ENCODE measurements at regions not wholly inside any gene's neighbourhood (a gene's known extent, or its start where the extent isn't known, plus 50 kb on each side); places are given as distances from the start of the nearest gene placed in this dataset.

- Histone ChIP-seq H3K27ac (no peak overlapping the region), H3K4me1 (ENCODE audit: insufficient read depth) (no peaks in the 10 kb centered on the region), H3K4me3 (no peak overlapping the region), H3K27me3 (replicated peaks; ENCODE audit: insufficient read depth) (peaks cover 2% of the 10 kb centered on the region), H3K36me3 (ENCODE audit: low read depth) (no peaks in the 10 kb centered on the region), H3K9me3 (ENCODE audit: low read depth) (no peaks in the 10 kb centered on the region), H2AFZ (no peak overlapping the region), H3K9me2 (ENCODE audit: insufficient read depth) (no peaks in the 10 kb centered on the region), H3F3A (ENCODE audit: insufficient read depth) (no peaks in the 10 kb centered on the region), H3K4me2 (ENCODE audit: unreplicated experiment) (no peak overlapping the region), H3K9ac (no peak overlapping the region), H4K20me1 (ENCODE audit: insufficient read depth) (no peaks in the 10 kb centered on the region), H3K79me2 (ENCODE audit: insufficient read depth) (no peaks in the 10 kb centered on the region)
- in situ Hi-C loops (cut with MboI), result no loop called here
- WGBS, 2 experiments (ENCODE audit: low coverage in 1 of 2, low lambda C conversion rate in 2 of 2, missing lambda C conversion rate in 2 of 2), result 6 to 7% methylated on average over 6 of the region's 6 CpGs
- DNase-seq, result no peak
- TF ChIP-seq EZH2 (IDR thresholded peaks at IDR 0.05; ENCODE audit: insufficient read depth, poor library complexity, severe bottlenecking) (no peak), EZH2phosphoT487 (IDR thresholded peaks at IDR 0.05; ENCODE audit: insufficient read depth, low read depth) (no peak)
Measured at GRCh38 chr5:15354021-15354420, 146.0 kb upstream of the FBXL7 start.

- H3K27ac ChIP-seq, result no peak overlapping the region
- no peaks in the 10 kb centered on the region for H4K20me1 ChIP-seq (ENCODE audit: insufficient read depth)
- in situ Hi-C loops (cut with MboI), result no loop called here
- no peaks in the 10 kb centered on the region for H3F3A ChIP-seq (ENCODE audit: insufficient read depth)
- no peak overlapping the region for H3K9ac ChIP-seq
- H3K4me2 ChIP-seq (ENCODE audit: unreplicated experiment), result no peak overlapping the region
- 11 to 19% methylated on average over 3 of the region's 3 CpGs for WGBS, 2 experiments (ENCODE audit: low coverage in 1 of 2, low lambda C conversion rate in 2 of 2, missing lambda C conversion rate in 2 of 2)
- H3K36me3 ChIP-seq (ENCODE audit: low read depth), result no peaks in the 10 kb centered on the region
- DNase-seq, result no peak
- no peaks in the 10 kb centered on the region for H3K4me1 ChIP-seq (ENCODE audit: insufficient read depth)
- H2AFZ ChIP-seq, result no peak overlapping the region
- TF ChIP-seq EZH2phosphoT487 (IDR thresholded peaks at IDR 0.05; ENCODE audit: insufficient read depth, low read depth) (no peak), EZH2 (IDR thresholded peaks at IDR 0.05; ENCODE audit: insufficient read depth, poor library complexity, severe bottlenecking) (no peak)
- no peaks in the 10 kb centered on the region for H3K9me2 ChIP-seq (ENCODE audit: insufficient read depth)
- peaks cover 2% of the 10 kb centered on the region for H3K27me3 ChIP-seq (replicated peaks; ENCODE audit: insufficient read depth)
- H3K4me3 ChIP-seq, result no peak overlapping the region
- no peaks in the 10 kb centered on the region for H3K9me3 ChIP-seq (ENCODE audit: low read depth)
- no peaks in the 10 kb centered on the region for H3K79me2 ChIP-seq (ENCODE audit: insufficient read depth)
Measured at GRCh38 chr5:15353086-15353645, 146.8 kb upstream of the FBXL7 start.

- H3K9me3 ChIP-seq (ENCODE audit: low read depth), result no peaks in the 10 kb centered on the region
- H3K9ac ChIP-seq, result no peak overlapping the region
- no peaks in the 10 kb centered on the region; the same call in none of the 2 replicates for H3K27me3 ChIP-seq (replicated peaks; ENCODE audit: insufficient read depth)
- H3K79me2 ChIP-seq (ENCODE audit: insufficient read depth), result no peaks in the 10 kb centered on the region
- no peak overlapping the region for H3K4me3 ChIP-seq
- DNase-seq, result no peak
- no peak overlapping the region for H3K27ac ChIP-seq
- TF ChIP-seq EZH2phosphoT487 (IDR thresholded peaks at IDR 0.05; ENCODE audit: insufficient read depth, low read depth) (no peak), EZH2 (IDR thresholded peaks at IDR 0.05; ENCODE audit: insufficient read depth, poor library complexity, severe bottlenecking) (no peak)
- H3K4me2 ChIP-seq (ENCODE audit: unreplicated experiment), result no peak overlapping the region
- H4K20me1 ChIP-seq (ENCODE audit: insufficient read depth), result no peaks in the 10 kb centered on the region
- 40 to 54% methylated on average over 1 of the region's 1 CpG for WGBS, 2 experiments (ENCODE audit: low coverage in 1 of 2, low lambda C conversion rate in 2 of 2, missing lambda C conversion rate in 2 of 2)
- no peaks in the 10 kb centered on the region for H3K36me3 ChIP-seq (ENCODE audit: low read depth)
- no peaks in the 10 kb centered on the region for H3F3A ChIP-seq (ENCODE audit: insufficient read depth)
- no peaks in the 10 kb centered on the region for H3K9me2 ChIP-seq (ENCODE audit: insufficient read depth)
- in situ Hi-C loops (cut with MboI), result no loop called here
- H2AFZ ChIP-seq, result no peak overlapping the region
- no peaks in the 10 kb centered on the region for H3K4me1 ChIP-seq (ENCODE audit: insufficient read depth)
Measured at GRCh38 chr5:15350614-15351013, 149.4 kb upstream of the FBXL7 start.

GRCh38 chr5:15346738-15347137 lies 153.2 kb upstream of the FBXL7 start:
- no peak overlapping the region for H3K4me2 ChIP-seq (ENCODE audit: unreplicated experiment)
- no peak overlapping the region for H3K9ac ChIP-seq
- WGBS, 2 experiments (ENCODE audit: low coverage in 1 of 2, low lambda C conversion rate in 2 of 2, missing lambda C conversion rate in 2 of 2), result 73 to 77% methylated on average over 5 of the region's 5 CpGs
- H3K4me1 ChIP-seq (ENCODE audit: insufficient read depth), result no peaks in the 10 kb centered on the region
- no peaks in the 10 kb centered on the region for H4K20me1 ChIP-seq (ENCODE audit: insufficient read depth)
- no peak overlapping the region for H2AFZ ChIP-seq
- no peaks in the 10 kb centered on the region for H3K9me2 ChIP-seq (ENCODE audit: insufficient read depth)
- H3K9me3 ChIP-seq (ENCODE audit: low read depth), result no peaks in the 10 kb centered on the region
- DNase-seq, result no peak
- H3K4me3 ChIP-seq, result no peak overlapping the region
- no peaks in the 10 kb centered on the region for H3K79me2 ChIP-seq (ENCODE audit: insufficient read depth)
- H3K36me3 ChIP-seq (ENCODE audit: low read depth), result no peaks in the 10 kb centered on the region
- H3K27me3 ChIP-seq (replicated peaks; ENCODE audit: insufficient read depth), result no peaks in the 10 kb centered on the region; the same call in none of the 2 replicates
- H3F3A ChIP-seq (ENCODE audit: insufficient read depth), result no peaks in the 10 kb centered on the region
- in situ Hi-C loops (cut with MboI), result no loop called here
- TF ChIP-seq EZH2 (IDR thresholded peaks at IDR 0.05; ENCODE audit: insufficient read depth, poor library complexity, severe bottlenecking), result no peak
- TF ChIP-seq EZH2phosphoT487 (IDR thresholded peaks at IDR 0.05; ENCODE audit: insufficient read depth, low read depth), result no peak
- no peak overlapping the region for H3K27ac ChIP-seq

GRCh38 chr5:15344954-15345353 lies 155.0 kb upstream of the FBXL7 start:
- no peaks in the 10 kb centered on the region for H3K79me2 ChIP-seq (ENCODE audit: insufficient read depth)
- H4K20me1 ChIP-seq (ENCODE audit: insufficient read depth), result no peaks in the 10 kb centered on the region
- H3K4me1 ChIP-seq (ENCODE audit: insufficient read depth), result no peaks in the 10 kb centered on the region
- H3K9me3 ChIP-seq (ENCODE audit: low read depth), result no peaks in the 10 kb centered on the region
- H3K27me3 ChIP-seq (replicated peaks; ENCODE audit: insufficient read depth), result no peaks in the 10 kb centered on the region; the same call in 1 of the 2 replicates
- DNase-seq, result no peak
- H2AFZ ChIP-seq, result no peak overlapping the region
- no peak overlapping the region for H3K27ac ChIP-seq
- 36 to 39% methylated on average over 2 of the region's 2 CpGs for WGBS, 2 experiments (ENCODE audit: low coverage in 1 of 2, low lambda C conversion rate in 2 of 2, missing lambda C conversion rate in 2 of 2)
- no peaks in the 10 kb centered on the region for H3K9me2 ChIP-seq (ENCODE audit: insufficient read depth)
- H3K9ac ChIP-seq, result no peak overlapping the region
- H3K4me3 ChIP-seq, result no peak overlapping the region
- no peaks in the 10 kb centered on the region for H3K36me3 ChIP-seq (ENCODE audit: low read depth)
- in situ Hi-C loops (cut with MboI), result no loop called here
- TF ChIP-seq EZH2phosphoT487 (IDR thresholded peaks at IDR 0.05; ENCODE audit: insufficient read depth, low read depth), result no peak
- no peak for TF ChIP-seq EZH2 (IDR thresholded peaks at IDR 0.05; ENCODE audit: insufficient read depth, poor library complexity, severe bottlenecking)
- no peak overlapping the region for H3K4me2 ChIP-seq (ENCODE audit: unreplicated experiment)
- no peaks in the 10 kb centered on the region for H3F3A ChIP-seq (ENCODE audit: insufficient read depth)
